SKM-1 (cell line): ENCODE measurements at regions not wholly inside any gene's neighbourhood (a gene's known extent, or its start where the extent isn't known, plus 50 kb on each side); places are given as distances from the start of the nearest gene placed in this dataset.
"Not testable (repeated sequence)": the region's sequence is repeated elsewhere in the genome, so short reads cannot be mapped to it uniquely, and the experiment has no call there.

ENCODE experiments used
- DNase-seq: peaks from one replicate; lab custom pipeline; 2025; ENCODE audit not compliant: unreplicated experiment; lab: John Stamatoyannopoulos, UW

- DNase-seq: no peak
These were observed 99.5 kb downstream of the CD83 start for GRCh38 chr6:14216946-14217684.

- DNase-seq: no peak
These were observed 100.4 kb downstream of the CD83 start for GRCh38 chr6:14217728-14218518.

GRCh38 chr6:14218519-14218800 is 100.9 kb downstream of the CD83 start:
- DNase-seq: no peak

GRCh38 chr6:14221564-14222279 is 104.2 kb downstream of the CD83 start:
- DNase-seq: no peak

GRCh38 chr6:14222956-14223355 is 105.4 kb downstream of the CD83 start:
- DNase-seq: no peak

DNA sequence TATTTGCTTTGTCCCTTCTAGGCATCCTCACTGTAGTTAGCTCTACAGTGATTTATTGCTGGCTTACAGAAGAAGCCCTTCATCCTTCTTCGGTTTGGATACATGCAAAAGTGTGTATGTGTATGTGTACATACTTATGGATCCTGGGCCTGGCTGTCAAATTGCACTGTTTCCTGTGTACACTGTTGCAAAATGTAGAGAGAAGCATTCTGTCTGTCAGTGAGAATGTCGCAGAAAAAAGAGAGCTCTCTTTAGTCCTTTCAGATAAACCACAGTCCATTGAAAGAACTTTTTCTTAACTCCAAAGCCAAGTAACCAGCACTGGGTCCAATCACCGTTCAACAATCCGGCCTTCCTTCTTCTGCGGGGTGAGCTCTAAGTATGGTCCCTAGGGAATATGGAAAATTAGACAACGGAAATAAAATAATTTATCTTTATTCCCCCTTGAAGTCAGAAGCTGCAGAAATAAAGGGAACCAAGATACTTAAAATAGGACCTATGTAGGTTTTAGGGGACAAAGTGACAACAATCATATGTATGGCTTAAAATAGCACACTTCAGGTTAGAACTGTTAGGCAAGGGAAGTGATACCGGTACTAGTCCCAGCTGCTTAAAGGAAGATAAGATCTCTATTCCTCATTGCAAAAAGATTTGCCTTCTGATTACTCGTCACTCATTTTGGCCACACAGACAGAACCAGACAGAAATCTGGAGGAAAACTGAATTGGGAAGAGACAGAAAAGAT is 107.0 kb downstream of the CD83 start:
- no peak for DNase-seq

DNA sequence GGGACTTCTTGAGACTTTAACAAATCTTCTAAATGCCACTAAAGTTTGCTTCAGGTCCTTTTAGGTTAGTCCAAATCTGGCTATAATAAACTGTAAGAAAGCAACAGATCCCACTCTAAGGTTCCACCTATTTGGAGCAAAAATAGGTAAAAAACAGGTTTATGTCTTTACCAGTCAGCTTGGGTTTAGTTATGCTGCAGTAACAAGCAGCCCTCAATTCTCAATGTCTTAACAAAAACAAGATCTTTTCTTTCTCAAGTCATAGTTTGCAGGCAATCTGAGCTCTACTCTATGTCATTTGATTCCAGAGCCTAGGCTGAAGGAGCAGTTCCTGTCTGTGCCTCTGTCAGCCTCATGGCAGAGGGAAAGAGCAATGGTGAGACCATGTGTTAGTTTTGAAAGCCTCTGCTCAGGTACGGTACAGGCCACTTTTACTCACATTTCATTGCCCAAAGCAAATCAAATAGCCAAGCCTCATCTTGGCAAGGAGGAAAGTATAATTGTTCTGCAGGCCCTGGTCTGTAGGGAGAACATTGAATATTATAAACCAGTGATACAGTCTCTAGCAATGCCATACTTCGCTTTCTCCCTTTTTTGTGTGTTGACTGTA is 108.6 kb downstream of the CD83 start:
- no peak for DNase-seq

DNA sequence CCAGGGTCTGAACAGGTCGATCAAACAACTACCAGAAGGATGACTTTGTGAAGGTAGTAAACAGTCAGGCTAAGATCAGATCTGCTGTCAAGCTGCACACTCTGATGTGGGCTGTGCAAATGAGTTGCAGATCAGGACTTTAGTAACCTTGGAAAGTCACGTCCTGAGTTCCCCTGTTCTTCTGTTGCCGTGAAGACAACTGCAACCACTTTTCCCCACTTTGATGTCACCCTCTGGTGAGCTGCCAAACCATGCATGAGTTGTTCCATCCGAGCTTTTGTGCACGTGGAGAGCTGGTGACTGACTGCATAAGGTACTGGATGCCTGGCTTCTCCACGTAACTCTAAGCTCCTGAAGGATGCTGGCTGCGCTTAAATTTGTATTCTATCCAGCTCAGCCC is 111.0 kb downstream of the CD83 start:
- no peak for DNase-seq

- DNase-seq: no peak
These were observed 113.5 kb downstream of the CD83 start for GRCh38 chr6:14231071-14231483.

DNA sequence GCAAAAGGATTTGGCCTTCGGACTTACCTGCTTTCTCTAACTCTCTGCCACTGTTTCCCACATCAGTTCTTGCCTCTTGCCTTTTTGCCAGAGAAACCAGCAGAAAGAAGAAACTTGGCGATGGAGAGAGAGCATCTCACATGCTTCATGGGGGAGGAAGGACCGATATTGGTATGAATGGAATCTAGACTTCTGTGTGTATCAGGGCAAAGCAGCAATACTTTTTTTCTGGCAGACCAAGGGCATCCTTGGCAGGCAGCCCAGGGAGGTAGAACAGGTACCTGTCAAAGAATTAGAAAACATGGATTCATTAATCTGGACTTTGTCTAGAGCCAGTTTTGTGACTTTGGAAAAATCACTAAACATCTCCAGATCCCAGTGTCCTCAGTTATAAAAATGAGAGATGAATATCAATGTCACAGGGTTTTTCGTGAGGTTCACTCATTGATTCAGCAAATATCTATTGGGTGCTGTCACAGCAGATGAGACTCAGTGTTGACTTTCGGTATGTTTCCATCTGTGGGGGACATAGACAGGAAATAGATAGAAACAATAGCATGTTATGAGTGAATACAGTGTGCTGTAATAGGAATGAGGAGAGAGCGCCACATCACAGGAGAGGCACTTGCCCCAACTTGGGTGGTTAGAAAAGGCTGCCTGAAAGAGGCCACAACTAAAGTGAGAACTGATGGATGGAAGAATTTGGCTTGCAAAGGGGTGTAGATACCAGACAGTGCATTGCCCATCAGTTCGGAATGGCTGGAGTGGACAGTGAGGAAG is 114.1 kb downstream of the CD83 start:
- DNase-seq: no peak

DNA sequence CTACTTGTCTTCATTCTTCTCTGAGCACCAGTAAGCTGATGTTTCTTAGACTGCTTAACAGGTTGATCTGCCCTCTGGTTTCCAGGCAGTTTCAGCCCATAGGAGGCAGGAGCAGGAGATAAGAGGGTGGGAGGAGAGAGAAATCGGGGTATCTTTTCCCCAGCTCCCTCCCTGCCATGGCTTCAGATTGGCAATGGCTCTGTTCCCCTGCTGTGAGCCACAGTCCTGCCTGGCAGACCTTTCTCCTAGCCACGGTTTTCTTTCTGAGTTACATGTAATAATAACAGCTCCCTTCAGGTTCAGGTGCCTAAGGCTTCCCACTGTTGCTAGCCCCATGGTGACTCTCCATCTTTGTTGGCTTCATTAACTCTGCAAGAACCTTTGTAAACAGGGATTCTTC is 115.3 kb downstream of the CD83 start:
- DNase-seq: no peak

- DNase-seq: no peak
These were observed 118.2 kb downstream of the CD83 start for GRCh38 chr6:14235653-14236356.

DNA sequence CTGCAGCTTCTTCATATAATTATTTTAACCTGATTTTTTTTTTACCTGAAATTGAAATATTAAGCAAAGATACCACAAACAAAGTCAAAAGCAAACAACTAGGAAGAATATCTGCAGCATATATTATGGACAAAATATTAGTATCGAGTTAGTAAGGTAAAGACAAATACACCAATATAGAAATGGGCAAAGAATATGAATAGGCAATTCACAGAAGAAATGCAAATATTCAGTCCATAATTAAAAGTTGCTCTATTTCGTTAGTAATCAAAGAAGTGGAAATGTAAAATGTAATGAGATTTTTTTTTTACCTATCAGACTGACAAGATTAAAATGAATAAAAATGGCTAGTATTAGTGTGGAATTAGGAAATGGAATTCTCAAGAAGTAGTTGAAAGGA is 121.5 kb downstream of the CD83 start:
- no peak for DNase-seq

- no peak for DNase-seq
These were observed 123.0 kb downstream of the CD83 start for GRCh38 chr6:14240411-14241166.

- no peak for DNase-seq
These were observed 123.9 kb downstream of the CD83 start for GRCh38 chr6:14241255-14242070.

DNA sequence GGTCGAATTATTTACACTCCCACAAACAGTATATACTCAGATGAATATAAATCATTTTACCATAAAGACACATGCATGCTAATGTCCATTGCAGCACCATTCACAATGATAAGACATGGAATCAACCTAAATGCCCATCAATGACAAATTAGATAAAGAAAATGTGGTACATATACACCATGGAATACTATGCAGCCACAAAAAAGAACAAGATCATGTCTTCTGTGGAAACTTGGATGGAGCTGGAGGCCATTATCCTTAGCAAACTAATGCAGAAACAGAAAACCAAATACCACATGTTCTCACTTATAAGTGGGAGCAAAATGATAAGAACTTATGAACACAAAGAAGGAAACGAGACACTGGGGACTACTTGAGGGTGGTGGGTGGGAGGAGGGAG is 125.3 kb downstream of the CD83 start:
- DNase-seq: not testable (repeated sequence)

GRCh38 chr6:14243597-14243996 is 126.0 kb downstream of the CD83 start:
- DNase-seq: no peak

DNA sequence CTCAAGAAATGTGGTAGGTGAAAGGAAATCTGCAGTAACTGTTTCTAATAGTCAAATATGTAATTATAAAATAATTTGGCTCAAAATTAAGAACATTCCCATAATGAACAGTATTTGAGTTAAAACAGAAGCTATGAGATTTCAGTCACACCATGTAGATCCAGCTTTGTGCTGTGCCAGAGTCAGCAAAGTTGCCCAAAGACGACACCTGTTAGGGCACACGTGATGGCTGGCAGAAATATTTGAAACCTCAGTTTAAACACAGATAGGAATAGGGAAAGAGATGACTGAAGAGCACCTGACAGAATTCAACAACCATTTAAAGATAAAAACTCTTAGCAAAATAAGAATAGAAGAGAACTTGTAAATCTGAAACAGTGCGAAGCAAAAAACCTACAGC is 129.3 kb downstream of the CD83 start:
- DNase-seq: no peak
